8988T (cell line): ENCODE measurements at regions not wholly inside any gene's neighbourhood (a gene's known extent, or its start where the extent isn't known, plus 50 kb on each side); places are given as distances from the start of the nearest gene placed in this dataset.

Experiments
- DNase-seq: peaks from one replicate; pipeline ENCODE4 v3.0.0; 2011

DNA sequence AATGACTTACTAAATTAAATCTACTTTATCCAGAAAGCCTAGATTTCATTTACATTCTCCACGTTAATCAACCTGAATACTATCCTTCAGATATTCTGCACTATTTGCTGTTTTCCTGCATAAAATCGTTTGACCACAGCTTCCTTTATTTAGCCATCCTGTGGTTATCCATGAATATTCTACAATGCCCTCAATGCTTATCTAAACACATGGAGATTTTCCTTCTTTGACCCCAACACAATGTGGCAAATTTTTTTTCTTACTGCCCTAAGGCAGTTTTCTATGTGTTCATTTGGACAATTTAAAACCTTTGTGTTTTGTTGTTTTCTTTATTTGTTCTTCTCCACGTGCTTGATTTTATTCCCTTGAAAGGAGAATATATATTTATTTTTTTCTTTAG lies 495.5 kb upstream of the ROBO1 start:
- no peak for DNase-seq

DNA sequence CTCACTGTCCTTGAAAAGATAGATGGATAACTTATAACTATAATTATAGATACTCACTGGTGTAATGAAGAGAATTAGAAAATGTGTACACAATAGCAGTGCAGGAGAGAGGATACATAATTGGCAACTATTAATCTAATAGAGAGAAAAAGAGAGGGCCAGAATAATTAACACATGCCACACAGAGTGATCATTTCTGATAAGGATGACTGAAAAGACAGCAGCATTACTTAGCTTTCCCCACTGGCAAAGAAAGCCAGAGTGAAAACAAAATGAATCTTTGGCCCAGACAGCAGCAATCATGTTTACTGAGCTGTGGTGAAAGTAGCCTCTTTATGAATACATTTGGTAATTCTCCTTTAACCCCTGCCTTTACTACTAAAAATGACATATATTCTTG lies 493.3 kb upstream of the ROBO1 start:
- DNase-seq, result no peak

DNA sequence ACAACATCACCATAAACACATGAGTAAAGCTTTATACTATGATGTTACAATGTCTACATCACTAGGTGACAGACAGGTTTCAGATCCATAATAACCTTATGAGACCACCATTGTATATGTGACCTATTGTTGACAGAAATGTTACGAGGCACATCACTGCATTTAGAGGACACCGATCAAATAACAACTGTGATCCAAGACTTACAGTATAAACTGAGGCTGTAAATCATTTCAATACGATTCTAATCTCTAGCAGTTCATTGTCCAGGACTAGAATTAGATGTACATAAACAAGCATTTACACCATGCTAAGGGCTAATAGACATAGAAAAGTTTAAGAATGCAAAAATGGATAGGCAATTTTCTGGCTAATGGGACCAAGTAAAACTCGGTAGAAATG lies 491.9 kb upstream of the ROBO1 start:
- no peak for DNase-seq

DNA sequence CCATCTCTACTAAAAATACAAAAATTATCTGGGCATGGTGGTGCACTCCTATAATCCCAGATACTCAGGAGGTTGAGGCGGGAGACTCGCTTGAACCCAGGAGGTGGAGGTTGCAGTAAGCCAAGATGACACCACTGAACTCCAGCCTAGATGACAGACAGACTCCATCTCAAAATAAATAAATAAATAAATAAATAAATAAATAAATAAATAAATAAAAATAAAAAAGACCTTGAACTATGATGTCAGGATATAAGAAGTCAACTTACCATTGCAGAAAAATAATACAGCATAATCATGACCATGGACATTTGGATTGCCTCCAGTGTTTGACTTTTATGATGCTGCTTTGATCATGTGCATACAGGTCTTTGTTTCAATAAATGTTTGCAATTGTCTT lies 484.3 kb upstream of the ROBO1 start:
- DNase-seq, result no peak

DNA sequence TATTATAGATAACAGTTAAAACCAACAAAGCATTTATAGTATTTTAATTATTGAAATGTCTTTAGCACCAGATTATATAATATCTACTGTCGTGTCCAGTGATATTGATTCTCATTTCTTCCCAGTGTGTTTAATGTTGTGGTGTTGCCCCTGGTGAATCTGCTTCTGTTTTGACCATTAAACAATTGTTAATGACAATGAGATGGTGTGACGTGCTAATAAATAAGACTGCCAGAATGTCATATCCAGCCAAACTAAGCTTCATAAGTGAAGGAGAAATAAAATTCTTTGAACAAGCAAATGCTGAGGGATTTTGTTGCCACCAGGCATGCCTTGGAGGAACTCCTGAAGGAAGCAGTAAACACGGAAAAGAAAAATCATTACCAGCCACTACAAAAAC lies 480.0 kb upstream of the ROBO1 start:
- DNase-seq, result no peak

DNA sequence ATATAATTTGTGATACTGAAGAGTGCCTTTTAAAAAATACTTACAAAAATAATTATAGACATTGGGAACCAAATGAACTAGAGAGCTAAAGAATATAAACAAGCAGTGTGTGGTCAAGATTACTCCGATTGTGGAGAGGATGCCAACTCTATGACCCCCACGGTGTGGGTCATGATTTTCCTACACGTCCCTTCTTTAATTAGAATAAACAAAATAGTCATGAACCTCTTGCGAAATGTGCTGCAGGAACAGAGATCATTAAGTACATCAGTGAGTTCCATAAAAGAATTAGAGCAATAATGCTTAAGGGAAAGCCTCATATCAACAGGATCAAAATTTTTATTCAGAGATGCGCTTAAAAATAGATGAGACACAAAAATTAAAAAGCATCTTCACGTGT lies 476.6 kb upstream of the ROBO1 start:
- no peak for DNase-seq

DNA sequence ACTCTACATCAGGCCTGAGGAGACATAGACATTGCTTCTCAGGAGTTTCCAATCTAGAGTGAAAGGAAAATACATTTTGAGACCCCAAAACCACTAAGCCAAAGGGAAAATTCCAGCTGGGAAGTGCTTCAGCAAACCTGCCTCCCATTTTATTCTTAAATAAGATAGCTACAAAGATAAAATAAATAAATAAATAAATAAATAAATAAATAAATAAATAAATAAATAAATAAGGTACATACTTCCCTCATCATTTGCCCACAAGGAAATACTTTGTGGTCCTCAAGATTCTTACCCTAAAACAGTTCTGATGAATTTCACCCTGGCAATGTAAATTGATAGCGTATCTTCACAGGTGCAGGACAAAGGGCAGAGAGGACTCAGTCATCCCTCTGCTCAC lies 474.0 kb upstream of the ROBO1 start:
- DNase-seq, result no peak

DNA sequence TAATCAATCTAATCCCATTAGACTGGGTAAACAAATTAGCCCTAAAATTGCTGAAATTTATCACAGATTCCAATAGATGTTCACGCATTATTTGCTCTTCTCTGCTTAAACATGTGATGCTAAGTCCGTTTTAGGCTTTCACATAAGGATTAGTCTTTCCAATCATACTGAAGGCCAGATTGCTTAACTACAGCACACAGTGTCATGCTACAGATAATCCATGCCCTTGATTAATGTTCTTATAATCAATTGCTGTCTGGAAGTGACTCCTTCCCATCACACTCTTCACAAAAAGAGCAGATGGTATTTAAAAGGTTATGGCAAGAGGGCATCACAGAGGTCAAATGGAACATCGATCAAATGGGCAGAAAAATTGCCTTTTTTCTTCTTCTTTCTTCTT lies 471.5 kb upstream of the ROBO1 start:
- DNase-seq, result no peak

DNA sequence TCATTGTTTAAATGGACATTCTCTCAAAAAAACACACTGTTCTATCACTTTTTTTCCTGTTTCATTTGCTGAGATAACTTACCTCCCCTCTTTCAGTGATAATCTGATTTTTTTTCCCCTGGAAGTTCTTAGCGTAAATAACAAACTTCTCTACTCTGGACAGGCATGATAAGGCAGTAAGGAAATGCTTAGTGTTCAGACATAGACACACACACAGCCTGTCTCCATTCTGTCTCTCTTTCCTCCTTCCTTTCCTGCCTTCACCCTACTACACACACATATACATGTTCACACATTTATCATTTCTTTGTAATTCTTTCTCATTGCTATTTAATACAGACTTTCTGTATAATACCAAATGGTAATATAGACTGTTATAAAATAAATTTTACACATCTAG lies 470.8 kb upstream of the ROBO1 start:
- DNase-seq, result no peak

DNA sequence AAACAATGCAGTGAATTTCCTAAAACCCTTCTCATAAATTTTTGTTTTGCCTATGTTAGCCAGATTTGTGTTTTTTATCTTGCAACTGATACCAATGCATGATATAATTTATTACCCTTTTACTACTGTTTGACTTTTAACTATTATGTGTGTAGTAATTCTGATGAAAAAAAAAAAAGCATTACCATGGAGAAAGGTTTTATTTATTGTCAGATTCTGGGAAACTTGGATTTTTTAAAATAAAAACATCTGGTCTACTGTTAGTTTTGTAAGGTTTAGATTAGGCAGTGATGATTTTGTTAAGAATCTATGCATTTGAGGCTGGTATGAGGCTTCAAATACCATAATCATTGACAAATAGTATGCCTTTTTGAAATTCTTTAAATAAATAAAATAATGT lies 470.4 kb upstream of the ROBO1 start:
- DNase-seq, result no peak

DNA sequence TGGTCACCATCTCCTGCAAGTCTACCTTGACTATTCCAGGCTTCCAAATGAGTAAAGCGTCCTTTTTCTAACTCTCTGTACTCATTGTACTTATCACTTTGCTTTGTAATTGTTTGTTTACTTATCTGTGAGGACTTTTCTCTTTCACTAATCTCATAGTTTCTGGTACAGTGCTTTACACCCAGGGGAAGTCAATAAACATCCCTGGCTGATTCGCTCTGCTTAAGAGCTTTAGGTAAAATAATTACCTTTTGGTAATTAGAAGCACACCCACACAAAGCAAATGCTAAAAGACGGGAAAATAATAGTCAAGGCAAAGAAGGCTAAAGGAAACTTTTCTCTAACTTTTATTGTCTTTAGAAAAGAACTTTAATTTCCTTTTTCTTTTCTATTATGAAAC lies 466.9 kb upstream of the ROBO1 start:
- no peak for DNase-seq

DNA sequence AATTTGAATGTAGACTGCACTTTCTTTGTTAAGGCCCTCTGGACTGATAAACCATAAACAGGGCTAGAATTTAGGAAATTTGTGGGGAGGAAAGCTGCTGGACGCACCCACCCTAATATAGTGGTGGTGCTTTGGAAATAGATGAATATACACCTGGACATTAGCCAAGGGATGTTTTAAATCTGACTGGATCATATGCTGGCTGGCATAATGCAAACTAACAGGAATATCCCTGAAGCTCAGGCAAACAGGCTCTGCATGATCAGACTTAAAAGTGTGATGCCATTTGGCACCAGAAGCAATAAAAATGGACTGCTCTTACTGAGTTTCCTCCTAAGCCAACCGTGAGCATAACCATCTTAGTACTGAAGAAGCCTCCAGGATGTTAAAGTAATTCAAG lies 465.8 kb upstream of the ROBO1 start:
- no peak for DNase-seq

DNA sequence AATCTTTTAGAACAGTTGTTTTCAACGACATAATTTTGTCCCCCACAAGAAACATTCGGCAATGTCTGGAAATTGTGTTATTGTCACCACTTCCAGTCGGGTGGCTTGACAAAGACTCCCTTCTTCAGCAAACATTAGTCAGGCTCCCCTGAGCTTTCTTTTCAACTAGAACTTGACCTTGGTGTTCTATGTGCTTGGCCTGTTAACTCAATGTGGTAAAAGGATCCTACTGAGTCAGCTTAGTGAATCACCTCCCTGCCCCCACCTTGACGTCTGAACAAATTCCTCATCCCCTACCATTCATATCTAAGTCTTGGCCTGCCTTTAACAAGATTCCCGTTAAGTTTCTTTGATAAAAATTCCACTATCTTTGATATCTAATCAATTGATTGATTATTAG lies 465.0 kb upstream of the ROBO1 start:
- no peak for DNase-seq

DNA sequence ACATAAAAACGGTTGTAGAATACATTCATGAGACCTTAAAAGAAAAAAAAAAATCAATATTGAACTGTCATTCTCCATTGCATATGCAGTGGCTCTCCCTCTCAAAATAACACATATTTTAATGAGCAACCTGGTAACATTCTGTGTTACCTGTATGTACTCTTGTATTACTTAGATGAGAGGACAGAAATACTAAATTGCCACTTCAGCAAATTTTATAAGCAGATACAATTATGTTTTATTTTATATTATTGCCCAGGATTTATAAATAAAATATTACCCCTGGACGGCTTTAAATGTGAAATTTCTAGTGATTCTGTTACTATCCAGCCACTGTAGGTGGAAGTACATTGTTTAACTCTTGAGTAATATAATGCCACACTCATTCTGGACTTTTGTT lies 463.2 kb upstream of the ROBO1 start:
- no peak for DNase-seq

DNA sequence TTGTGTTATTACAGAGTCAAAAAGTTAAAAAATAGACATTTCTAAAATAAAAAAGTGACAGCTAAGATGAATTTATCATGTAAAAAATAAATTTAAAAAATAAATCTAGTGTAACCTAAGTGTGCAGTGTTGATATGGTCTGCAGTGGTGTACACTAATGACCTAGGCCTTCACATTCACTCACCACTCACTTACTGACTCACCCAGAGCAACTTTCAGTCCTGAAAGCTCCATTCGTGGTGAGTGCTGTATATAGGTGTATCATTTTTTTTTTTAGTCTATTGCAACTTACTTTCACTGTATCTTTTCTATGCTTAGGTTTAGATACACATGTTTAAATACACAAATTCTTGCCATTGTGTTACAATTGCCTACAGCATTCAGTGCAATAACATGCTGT lies 459.4 kb upstream of the ROBO1 start:
- no peak for DNase-seq

DNA sequence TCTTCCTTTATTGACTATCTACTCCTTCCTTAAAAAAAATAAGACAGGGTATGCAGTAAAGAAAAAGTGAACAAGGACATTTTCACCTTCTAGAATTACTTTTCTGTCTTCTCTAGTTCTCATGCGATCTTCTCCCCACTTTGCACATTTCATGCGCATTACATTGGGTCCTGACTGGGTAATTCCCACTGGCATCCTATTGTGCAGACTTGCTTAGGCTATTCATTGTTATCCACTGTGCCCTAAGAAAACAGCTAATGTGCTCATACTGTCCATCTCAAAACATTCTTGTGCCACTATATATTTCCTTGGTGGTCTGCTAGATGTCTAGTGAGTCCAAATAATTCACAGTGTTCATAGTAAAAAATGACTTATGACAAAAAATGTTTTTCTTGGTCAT lies 447.4 kb upstream of the ROBO1 start:
- DNase-seq, result no peak

DNA sequence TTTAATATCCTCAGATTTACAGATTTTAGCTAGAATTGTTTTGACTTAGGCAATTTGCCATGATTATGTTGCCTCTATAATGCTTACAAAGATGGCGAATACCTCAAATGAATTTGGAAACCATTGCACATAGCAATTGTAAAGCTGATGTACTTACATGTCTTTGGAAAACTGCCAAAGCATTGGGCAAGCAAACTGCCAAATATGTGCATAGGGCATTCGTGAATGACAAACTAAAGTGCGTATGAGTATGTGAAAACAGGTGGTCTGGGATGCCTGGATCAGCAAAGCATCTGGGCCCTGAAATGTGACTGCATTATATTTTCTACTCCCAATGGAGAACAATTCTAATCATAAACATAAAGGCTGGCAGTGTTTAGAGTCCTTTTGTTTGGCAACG lies 445.3 kb upstream of the ROBO1 start:
- no peak for DNase-seq

DNA sequence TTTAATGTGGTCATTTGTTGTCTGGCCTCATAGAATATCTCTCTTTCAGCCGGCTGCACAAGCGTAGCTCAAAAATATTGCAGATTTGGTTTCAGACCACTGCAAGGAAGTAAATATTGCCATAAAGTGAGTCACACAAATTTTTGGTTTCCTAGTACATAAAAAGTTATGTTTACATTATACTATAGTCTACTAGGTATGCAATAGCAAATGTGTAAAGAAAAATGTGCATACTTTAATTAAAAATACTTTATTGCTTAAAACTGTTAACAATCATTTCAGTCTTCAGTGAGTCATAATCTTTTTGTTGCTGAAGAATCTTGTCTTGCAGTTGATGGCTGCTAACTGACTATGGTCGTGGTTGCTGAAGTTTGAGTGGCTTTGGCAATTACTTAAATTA lies 425.1 kb upstream of the ROBO1 start:
- no peak for DNase-seq

DNA sequence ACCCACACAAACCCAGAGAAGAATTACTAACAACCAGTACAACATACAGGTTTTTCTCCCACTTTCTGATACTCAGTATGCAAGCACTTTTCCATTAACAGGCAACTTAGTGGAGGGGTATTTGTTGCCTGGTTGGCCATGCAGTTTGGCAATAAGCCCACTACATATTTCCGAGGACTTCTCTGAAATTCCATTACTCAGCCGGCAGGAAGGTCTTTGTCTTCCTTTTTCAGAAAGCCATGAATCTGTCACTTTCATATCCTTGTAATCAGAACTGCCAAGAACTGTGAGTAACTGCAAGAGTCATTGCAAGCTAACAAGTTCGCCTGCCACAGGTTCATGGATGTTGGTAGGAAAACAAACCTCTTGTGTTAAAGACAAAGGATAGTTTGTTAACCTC lies 422.3 kb upstream of the ROBO1 start:
- DNase-seq, result peak; percentile 5

DNA sequence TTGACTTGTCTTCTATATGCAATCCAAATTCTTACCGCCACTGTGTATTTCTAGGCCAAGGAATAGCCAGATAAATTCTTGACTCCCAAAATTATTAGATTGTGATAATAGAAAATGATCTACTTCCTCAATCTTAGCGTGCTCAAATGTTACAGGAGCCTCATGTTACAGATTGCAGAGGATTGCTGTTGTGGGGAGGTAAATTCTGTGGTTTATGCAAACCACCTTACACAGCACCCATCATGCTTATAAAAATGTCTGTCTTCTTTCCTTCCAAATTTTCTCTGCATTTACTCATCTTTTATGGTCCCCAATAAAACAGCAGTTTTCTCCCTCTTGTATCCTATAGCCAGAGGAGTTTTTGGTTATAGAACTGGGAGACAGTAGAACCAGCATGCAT lies 420.2 kb upstream of the ROBO1 start:
- DNase-seq, result no peak

DNA sequence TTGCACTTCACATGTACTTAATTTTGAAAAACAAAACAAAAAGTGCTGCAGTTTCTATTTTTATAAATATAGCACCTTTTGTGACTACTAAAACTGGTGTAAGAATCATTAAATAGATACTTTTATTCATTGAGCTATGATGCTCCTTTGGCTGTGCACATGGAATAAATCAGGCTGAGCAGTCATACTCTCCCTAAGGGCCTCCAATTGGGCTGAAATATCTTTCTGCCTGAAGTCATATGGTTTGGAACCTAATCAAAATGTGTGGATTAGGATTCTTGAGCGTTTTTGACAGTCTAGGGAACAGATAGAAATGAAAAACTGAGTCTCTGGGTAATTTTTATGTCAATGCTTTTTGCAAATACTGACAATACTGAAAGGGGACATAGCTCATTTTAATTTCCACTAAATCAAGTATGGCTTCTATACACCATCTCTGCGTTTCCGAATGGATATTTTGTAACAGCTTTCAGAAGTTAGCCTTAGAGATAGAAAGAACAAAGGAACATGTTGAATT lies 392.2 kb upstream of the ROBO1 start:
- no peak for DNase-seq

DNA sequence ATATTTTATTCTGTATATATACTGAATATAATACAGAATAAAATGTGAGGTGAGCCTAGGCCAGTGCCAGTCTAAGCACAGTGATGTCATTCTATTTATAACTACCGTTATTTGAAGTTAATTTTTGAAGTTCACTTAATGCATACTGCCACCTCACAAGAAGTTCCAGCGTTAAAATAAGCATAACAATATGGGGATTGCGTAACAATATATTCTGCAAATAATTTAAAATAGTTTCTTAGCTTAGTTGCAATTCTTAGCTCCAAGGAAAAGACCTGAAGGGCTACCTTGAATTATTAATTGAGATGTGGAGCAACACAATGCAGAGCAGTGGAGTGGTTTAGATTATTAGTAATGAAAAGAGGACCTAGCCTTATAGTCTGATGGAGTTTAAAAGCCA lies 390.5 kb upstream of the ROBO1 start:
- no peak for DNase-seq

DNA sequence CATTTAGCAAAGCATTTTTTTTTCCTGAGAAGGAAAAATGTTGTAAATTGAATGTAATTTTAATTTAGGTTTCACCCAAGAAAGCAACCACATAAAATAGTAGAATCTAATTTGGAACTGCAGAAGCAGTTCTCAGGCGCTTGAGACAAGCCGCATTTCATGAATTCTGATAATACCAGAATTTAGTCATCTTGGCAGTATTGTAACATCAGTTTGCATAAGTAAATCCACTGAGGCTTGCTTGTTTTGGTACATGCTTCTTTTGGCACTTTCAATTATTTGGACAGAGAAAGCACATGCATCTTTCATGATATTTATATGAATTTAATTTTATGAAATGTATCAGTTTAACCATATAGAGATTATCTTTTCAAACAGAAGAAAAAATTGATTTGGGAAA lies 389.7 kb upstream of the ROBO1 start:
- DNase-seq, result no peak

DNA sequence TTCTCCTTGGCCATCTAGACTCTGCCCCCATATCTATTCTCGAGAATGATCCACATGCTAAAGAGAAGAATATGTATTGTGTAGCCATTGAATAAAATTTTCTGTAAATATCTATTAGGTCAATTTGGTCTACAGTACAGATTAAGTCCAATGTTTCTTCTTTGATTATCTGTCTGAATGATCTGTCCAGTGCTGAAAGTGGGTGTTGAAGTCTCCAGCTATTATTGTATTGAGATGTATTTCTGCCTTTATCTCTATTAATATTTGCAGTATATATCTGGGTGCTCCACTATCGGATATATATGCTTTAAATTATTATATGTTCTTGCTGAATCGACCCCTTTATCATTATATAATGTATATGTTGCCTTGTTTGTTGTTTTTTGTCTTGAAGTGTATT lies 384.9 kb upstream of the ROBO1 start:
- no peak for DNase-seq

DNA sequence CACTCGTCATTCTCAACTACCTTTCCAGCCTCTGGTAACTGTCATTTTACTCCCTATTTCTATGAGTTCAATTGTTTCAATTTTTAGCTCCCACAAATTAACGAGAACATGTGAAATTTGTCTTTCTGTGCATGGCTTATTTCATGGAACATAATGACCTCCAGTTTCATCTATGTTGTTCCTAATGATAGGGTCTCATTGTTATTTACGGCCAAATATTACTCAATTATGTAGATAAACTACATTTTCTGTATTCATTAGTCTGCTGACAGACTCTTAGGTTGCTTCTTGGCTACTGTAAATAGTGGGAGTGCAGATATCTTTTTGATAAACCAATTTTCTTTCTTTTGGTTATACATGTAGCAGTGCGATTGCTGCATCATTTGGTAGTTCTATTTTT lies 374.9 kb upstream of the ROBO1 start:
- no peak for DNase-seq

DNA sequence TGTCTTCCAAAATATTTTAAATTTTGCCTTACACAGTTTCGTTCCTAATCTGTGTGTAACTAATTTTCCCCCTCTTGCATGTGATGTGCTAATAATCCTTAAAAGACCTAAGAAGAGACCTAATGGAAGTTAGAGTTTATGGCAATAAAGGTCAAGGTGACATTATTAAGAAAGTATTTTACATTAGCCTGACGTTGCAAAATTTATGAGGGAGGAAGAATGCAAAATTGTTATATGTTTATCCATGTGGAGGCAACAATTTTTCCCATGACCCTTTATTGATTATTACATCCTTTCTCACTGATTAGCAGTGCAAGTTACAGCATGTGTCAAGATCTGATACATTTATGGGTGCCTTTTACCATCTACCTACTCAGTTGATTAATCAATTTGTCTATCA lies 373.8 kb upstream of the ROBO1 start:
- DNase-seq, result no peak
